T1000 (cell line): ENCODE measurements at regions not wholly inside any gene's neighbourhood (a gene's known extent, or its start where the extent isn't known, plus 50 kb on each side); places are given as distances from the start of the nearest gene placed in this dataset.

Experiments
- DNase-seq: peaks from one replicate; lab custom pipeline; 2025; ENCODE audit warnings: mixed read lengths; lab: John Stamatoyannopoulos, UW

DNA sequence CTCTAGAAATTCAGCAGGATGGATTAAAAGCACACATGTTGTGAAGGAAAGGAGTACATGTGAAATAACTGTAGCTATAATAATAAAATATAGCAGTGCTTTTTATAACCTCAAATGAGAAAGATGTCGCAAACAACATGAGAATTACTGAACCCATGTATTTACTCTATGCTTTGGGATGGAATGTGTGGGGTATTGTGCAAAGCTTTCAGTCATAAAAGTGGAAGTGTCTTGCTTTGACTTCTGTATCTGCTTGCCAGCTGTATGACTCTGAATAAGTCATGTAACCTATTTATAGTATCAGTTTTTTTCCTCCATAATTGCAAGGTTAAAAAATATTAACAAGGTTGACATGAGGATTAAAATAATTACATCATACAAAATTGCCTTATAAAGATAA lies 519.3 kb upstream of the CADM2 start:
- no peak for DNase-seq

DNA sequence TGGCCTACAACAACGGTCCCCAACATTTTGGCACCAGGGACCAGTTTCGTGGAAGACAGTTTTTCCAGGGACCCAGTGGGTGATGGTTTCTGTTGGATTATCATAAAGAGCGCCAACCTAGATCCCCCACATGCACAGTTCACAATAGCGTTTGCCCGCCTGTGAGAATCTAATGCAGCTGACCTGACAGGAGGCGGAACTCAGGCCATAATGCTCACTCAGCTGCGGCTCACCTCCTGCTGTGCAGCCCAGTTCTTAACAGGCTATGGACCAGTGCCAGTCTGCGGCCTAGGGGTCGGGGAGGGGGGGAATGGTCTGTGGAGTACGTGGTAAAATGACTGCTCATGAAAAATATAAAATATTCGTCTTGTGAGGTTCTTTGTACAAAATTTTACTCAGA lies 518.5 kb upstream of the CADM2 start:
- no peak for DNase-seq

DNA sequence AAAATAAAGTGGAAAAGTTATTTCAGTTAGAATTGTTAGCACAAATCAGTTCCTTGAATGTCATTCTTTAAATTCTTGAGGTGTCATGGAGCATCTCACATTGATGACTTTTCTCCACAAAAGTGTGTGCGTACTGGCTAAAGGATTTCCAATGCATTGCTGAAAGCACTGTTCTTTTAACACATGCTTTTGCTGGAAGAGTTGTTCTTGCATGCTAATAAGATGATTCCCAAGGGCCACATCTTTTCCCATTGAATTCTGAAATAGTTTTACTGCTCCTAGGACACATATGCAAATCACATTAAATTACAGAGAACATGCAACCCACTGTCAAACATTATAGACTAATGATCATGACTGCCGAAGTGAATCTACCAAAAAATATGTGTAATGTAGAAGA lies 516.3 kb upstream of the CADM2 start:
- DNase-seq: no peak

DNA sequence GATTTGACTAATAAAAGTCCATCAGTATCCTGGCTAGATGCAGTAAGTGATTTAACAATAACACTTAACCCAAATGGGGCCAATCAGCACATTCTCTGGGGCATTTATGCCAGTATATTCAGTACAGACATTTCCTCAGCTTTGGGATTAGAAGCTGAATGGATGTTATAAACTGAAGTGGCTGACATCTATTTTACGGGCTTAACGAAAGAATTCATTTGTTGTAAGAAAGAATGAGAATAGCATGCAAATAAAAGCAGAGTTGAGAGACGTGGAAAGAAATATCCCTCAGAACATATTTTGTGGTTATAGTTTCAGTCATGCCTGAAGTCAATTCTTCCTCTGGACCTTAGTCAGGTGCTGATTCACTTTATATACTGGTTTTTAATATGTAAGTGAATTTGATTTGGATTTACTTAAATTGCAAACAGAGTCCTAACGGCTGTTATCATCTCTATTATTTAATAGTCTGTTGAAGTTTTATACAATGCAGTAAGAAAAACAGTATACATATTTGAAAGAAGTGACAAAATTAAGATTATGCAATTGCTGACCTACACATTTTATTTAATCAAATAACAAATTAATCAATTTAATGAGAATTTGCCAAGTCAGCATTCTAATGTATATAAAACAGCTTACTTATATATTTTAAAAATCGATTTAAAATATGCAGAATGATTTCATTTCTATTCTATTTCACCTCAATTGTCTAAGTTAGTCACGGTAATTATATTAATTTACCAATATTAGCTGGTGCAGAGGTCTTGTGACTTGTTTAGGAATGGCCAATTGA lies 513.9 kb upstream of the CADM2 start:
- DNase-seq: no peak

DNA sequence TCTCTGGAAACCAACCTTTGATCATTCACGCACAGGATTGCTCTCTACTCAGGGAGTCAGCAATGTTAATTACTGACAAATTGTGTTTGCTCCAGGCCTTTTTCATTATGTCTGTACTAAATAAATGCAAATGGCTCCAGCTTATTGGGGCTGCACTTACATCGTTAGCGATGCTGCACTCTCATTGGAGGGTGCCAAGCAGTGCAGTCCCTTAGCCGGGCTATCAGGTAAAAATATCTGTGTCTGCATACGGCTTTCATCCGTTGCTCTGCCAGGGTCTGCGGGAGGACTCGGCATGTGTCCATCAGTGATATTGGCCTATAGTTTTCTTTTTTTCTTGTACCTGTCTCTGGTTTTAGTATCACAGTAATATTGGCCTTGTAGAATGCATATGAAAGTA lies 471.5 kb upstream of the CADM2 start:
- DNase-seq: no peak

DNA sequence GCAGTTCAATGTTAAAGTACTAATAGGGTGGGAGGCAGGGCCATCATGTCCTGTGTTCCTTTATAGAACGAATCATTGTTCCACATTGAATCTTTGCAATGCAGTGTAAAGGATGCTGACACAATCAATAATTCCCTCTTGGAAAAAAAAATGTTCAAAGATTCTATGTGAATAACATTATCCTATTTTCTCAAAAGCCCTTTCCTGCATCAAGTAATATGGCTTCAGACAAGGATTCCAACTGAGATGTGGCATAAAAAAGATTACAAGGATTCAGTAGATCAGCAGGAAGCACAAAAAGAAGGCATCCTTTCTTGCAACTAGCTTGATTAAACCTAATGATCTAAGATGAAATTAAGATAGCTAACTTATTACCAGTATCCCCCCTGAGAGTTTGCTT lies 454.0 kb upstream of the CADM2 start:
- DNase-seq: no peak

DNA sequence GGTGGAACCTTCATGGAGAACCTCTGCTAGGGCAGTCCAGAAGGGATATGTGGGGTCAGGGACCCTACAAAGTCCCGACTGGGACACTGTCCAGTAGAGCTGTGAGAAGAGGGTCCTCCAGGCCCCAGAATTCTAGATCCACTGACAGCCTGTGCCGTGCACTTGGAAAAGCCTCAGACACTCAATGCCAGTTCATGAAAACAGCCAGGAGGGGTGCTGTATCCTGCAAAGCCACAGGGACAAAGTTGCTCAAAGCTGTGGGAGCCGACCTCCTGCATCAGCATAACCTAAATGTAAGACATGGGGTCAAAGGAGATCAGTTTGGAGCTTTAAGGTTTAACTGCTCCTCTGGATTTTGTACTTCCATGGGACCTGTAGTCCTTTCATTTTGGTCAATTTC lies 448.8 kb upstream of the CADM2 start:
- DNase-seq: no peak

DNA sequence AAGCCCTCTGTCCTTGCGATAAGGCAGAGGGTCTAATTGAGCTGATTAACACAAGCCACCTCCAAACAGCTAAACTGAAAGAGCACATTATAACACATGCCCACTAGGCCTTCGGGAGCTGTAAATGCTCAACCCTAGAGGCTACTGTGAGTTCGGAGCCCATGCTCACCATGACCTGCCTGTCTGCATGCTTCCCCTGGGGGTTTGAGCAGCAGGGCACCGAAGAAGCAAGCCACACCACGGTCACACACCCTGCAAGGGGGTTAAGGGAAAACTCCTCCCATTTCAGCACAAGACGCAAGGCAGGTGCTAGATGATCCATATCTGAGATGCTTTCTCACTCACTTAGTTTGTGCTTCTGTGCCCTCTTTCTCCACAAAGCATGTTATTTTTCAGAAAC lies 435.9 kb upstream of the CADM2 start:
- DNase-seq: no peak

DNA sequence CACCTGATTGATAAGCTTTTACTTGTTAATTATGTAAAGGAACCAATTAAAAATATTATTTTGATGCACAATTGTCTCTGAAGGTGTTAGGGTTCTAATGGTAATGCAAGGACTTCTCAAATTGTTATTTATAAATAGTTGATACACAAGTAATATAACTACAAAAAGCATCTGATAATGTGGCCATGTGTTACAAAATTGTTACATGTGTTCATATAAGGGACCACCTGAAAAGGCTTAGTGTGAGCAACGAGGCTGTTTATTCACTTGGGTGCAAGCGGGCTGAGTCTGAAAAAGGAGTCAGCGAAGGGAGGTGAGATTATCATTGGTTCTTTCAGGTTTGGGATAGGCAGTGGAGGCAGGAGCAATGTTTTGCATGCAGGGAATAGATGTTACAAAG lies 421.9 kb upstream of the CADM2 start:
- no peak for DNase-seq

DNA sequence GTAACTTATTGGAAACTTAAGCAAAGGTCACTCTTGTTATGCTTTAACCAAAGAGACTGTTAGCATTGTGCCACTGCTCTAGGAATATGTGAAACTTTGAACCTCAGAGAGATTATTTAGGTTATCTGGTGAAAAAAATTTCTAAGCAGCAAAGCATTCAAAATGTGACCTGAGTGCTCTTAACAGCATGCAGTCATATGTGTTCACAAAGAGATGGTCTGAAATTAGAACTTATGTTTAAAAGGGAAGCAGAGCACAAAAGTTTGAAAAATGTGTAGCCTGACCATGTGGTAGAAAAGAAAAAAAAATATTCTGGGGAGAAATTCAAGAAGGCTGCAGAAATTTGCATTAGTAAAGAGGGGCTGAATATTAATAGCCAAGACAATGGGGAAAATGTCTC lies 420.2 kb upstream of the CADM2 start:
- no peak for DNase-seq

DNA sequence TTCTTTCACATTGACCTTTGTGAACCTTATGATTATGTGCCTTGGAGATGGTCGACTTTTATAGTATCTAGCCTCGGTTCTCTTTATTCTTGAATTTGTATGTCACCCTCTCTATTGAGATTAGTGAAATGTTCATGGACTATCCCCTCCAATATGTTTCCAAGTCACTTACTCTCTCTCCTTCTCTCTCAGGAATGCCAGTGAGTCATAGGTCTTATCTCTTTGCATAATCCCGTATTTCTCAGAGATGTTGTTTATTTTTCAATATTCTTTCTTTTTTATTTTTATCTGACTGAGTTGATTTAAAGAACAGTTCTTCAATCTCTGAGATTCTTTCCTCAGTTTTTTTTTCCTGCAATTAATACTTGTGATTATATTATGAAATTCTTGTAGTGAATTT lies 411.6 kb upstream of the CADM2 start:
- no peak for DNase-seq

DNA sequence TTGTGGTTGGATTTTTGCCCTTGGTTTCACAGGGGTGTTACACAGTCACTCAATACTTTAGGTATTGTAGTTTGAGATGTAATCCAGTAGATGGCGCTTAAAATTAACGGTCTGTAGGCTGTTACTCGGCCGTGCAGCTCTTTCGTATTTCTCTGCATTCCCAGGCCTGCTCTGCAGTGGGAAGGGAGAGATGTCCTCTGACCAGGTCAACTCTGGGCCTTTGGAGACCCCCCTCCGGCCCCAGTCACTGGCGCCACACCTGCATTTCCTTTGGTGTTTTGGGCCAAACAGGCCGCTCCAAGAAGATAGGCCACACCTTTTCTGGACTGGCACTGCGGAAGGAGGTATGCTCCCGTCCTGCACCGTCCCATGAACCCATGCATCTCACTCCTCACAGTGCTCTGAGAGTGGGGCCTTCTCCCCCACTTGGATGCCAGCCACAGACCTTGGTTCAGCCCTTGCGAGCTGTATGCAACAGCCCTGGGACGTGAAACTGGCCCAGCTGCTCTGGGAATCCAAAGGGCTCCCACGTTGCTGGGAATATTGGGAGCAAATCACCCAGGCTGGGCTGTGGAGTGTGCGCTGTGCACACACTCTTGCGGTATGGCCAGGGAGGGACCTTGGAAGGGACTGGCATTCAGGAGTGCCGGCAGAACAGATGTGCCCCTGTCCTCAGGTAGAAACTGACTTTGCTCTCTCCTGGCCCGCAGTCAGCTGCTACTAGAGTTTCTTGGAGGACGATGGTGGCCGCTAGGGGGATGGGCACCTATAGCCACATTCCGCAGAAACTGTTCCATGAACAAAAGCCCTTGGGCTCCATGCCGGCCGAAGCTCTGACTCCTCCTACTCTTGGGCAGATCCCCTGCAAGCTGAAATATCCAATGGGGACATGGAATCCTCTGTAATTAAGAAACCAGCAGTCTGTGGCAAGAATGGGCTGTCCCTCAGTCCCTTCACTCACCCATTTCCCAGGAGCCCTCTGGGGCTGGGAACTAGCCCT lies 410.5 kb upstream of the CADM2 start:
- no peak for DNase-seq

DNA sequence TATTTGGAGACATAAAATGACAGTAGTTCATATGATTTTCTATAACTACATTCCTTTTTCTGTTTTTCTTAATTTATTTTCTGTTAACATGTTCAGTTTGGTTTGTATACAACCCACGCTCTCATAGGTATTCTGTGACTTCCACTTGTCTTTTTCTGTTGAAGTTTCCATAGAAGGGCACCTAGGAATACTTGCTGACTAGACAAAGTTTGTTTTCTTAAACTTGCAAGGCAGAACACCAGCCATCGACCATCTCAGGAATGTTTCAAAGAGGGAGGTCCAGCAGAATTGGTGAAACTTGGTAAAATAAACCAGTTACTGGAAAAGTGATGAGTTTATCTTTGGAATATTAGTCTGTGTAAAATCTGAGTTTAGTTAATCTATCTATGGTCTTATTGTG lies 403.2 kb upstream of the CADM2 start:
- no peak for DNase-seq

DNA sequence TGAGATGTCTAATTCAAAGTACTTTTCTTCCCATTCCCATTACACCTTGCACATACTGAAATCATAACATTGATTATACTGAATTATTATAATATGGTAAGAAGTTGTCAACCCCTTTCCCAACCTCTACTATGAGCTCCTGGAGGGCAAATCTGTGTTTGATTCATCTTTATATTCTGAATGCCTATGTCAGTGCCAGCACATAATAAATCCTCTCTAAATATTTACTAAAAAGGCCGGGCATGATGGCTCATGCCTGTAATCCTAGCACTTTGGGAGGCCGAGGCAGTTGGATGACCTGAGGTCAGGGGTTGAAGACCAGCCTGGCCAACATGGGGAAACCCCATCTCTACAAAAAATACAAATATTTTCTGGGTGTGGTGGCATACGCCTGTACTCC lies 392.5 kb upstream of the CADM2 start:
- no peak for DNase-seq

DNA sequence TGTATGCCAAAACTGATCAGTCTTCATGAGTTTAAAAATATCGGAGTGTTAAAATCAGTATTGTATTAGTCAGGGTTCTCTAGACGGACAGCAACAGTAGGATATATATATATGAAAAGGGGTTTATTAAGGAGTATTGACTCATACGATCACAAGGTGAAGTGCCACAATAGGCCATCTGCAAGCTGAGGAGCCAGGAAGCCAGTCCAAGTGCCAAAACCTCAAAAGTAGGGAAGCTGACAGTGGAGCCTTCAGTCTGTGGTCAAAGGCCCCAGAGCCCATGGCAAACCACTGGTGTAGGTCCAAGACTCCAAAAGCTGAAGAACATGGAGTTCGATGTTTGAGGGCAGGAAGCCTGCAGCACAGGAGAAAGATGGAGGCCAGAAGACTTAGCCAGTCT lies 391.0 kb upstream of the CADM2 start:
- no peak for DNase-seq

DNA sequence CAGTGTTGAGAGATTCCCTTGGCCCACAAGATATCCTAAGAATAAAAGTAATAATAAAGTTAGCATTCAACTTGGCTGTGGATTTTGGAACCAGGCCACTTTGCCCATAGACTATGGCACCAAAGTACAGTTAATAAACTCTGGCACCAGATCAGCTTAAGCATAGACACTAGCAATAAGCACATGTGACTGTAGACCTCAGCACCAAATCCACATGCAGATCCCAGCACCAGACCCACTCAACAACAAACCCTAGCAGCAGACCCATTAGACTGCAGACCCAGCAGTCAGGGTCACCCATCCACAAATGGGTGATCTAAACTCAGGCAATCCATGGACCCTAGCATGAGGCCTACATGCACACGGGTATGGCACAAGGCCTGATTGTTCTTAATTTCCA lies 384.8 kb upstream of the CADM2 start:
- no peak for DNase-seq

DNA sequence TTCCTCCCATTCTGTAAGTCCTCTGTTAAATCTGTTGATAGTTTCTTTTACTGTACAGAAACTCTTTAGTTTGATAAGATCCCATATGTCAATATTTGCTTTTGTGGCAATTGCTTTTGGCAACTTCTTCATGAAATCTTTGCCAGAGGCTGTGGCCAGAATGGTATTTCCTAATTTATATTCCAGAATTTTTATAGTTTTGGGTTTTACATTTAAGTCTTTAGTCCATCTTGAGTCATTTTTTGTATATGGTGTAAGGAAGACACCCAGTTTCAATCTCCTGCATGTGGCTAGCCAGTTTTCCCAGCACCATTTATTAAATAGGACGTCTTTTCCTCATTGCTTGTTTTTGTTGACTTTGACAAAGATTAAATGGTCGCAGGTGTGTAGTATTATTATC lies 372.4 kb upstream of the CADM2 start:
- DNase-seq: no peak

DNA sequence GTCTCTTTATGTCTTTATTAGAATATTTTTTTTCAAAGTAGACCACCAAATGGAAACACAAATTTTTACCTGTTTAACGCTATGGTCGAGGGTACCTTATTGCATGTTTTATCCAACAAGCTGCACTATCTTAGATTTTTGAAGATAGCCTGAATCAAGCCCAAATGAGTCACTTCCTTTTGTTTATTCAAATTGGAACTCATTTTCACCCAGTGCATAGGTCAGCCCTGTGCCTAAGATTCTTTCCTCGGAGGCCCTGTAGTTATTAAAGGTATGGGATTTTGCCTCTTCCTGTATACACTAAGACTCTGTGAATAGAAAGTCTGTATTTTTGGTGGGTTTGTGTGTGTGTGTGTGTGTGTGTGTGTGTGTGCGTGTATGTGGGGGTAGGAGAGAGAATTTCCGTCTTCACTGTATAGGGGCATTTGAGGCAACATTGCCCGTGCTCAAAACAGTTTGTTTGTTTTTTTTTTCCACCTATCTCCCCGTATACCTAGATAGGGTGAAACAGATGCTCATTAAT lies 358.0 kb upstream of the CADM2 start:
- DNase-seq: no peak

DNA sequence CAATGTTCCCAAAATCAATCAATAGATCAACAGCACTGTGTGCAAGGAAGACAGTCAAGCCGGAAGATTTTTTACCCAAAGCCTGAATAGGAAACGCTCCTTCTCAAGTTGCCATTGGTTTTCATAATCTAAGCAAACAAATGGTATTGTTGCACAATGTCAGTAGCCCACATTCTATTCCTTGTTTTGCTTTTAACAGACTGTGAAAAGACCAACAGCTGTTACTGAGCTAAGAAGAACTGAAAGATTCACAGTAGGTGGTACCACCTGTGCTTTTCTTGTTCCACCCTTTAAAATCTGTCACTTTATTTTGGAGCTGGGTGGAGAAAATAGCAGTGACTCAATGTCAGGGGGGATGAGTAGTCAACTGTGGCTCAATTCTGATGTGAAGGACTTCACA lies 357.5 kb upstream of the CADM2 start:
- DNase-seq: no peak

DNA sequence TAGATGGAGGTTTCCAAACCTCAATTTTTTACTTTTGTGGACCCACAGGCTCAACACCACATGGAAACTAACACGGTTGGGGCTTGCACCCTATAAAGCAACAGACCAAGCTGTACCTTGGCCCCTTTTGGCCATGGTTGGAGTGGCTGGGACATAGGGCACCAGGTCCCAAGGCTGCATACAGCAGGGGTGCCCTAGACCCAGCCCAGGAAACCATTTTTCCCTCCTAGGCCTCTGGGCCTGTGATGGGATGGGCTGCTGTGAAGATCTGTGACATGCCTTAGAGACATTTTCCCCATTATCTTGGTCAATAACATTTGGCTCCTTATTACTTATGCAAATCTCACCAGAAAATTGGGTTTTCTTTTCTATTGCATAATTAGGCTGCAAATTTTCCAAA lies 337.0 kb upstream of the CADM2 start:
- DNase-seq: no peak

DNA sequence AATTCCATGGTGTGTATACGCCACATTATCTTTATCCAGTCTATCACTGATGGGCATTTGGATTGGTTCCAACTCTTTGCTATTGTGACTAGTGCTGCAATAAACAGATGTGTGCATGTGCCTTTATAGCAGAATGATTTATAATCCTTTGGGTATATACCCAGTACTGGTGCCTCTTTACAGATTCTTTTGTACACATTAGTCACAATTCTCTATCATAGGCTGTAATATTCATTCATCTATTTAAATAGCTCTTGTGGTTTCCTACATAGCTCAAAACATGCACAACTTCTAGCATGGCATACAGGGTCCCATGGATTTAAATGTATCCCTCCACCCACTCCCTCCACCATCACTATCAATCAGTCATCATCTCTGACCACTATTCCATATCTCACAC lies 324.1 kb upstream of the CADM2 start:
- no peak for DNase-seq

DNA sequence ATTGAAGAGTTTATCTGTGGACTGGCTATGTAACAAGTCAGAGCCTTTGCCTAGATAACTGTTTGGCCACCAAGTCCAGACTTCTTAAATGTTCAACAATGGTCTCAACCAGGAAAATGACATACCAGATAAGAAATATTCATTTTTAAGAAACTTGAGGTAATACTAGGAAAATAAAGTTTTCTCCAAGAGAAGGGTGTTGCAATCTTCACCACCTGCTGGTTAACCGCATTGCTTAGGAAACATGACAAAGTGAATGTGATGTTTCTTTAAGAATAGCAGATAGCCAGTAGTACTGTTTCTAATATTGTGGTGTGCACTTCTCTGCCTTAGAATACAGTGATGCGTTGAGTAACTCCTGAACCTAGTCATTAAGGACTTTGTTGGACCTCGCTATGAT lies 321.5 kb upstream of the CADM2 start:
- DNase-seq: no peak

DNA sequence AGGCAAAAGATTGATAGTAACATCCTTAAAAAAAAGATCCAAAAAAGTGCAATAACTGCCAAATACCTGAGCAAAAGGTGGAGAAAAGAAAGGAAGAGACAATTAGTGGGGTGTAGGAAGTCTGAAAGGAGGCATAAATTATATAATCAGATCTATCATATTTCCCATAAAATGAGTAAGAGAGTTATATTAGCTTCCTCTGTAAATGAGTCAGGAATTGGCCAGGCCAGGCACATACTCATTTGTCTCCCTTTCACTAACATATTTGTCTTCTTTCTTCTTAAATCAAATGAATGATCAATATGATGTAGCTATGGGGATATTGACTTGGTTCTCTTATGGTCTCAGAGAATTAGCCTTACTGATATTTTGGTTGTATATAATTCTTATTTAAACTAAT lies 292.3 kb upstream of the CADM2 start:
- DNase-seq: no peak
